HG03060 (cell line): ENCODE measurements at regions not wholly inside any gene's neighbourhood (a gene's known extent, or its start where the extent isn't known, plus 50 kb on each side); places are given as distances from the start of the nearest gene placed in this dataset.

Experiments used
- ATAC-seq: cut with Tn5 transposase; IDR thresholded peaks from one replicate; pipeline ENCODE4 v1.9.1; 2021; ENCODE audit warnings: low read depth, moderate number of reproducible peaks; ENCODE audit not compliant: unreplicated experiment

DNA sequence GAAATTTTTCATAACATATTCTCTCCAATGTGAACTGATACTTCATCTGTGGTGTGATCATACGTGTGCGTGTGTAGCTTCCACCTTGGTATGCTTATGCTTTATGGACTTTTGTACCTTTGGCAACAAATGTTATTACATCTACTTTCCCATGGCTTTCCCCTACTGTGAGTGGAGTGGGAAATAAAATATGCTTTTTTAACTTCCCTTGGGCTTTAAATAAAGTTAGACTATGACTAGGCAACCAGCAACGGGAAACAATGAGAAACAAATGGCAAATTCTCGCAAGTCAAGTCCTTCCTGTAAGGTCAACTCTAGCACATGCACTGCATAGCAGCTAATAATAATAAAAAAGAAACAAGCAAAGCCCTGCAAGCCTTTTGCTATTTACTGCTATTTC is 205.0 kb upstream of the PDE5A start:
- ATAC-seq: no peak

DNA sequence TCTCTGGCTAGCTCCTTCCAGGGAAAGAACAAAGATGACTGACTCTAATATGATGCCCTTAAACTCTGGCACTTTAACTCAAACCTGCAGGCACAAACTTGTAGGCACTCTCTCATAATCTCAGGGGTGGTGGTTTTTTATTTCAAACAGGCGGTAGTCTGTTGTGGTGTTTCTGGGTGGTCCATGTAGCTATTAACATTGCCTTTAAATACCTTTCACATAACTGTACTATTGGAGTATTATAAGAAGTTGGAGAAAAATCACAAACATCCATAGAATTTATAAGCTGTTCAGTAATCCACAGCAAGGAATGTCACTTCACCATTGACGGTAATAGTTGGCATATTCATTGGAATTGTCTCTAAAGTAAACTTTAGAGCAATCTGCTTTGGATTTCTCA is 204.2 kb upstream of the PDE5A start:
- ATAC-seq: no peak

DNA sequence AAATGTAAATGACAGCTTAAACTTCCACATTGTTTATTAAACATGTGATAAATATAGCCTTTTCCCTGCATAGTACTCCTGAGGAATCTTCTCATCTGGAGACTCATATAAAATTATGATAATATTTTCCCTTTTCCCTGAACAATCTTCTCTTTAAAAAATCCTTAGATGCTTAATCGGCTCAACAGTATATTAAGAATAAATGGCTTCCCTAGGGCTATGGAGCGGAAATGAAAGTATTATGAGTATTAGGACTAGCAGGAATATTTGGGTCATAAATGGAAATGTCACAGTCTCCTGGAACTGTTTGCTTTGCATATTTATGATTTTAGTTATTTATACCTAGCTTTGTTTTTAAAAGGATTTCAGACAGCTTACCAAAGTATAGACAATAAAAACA is 200.7 kb upstream of the PDE5A start:
- ATAC-seq: no peak

DNA sequence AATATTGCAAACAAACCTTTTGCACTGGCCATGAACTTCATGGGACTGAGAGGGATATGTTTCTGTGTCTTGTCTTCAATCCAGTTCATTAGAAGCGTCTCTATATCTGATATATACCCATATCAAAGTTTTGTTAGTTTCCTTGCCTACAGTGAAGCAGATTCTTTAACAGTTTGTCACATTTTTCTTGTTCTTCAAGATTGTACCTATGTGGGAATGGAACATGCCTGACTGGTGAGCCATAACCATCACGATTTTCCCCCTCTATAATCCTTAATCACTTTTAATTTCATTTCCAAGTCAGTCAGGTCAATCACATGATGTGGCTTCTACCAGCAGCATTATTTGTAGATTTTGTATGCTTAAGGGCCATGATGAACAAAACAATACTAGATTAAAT is 197.1 kb upstream of the PDE5A start:
- ATAC-seq: no peak

DNA sequence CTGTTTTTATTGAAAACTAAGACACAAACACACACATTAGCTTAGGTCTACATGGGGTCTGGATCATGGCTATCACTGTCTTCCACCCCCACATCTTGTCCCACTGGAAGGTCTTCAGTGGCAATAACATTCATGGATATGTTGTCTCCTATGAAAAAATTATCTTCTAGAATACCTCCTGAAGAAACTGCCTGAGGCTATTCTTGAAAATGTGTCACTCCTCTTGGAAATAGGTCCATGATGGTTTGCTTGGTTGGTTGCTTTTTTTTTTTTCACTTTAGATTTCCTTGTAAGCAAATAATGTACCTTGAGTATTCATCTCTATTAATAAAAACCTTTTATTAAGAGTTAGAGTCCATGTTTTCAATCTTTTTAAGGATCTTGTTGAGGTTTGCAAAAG is 195.3 kb upstream of the PDE5A start:
- ATAC-seq: no peak

DNA sequence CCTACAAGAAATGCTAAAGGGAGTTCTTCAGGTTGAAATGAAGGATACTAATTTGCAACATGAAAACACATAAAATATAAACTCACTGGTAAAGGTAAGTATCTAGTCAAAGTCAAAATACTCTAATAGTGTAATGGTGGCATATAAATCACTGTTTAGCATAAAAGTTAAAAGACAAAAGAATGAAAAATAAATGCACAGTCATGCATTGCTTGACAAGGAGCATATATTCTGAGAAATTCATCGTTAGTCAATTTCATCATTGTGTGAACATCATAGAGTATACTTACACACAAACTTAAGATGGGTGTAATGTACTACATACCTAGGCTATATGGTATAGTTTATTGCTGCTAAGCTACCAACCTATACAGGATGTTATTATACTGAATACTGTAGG is 194.4 kb upstream of the PDE5A start:
- ATAC-seq: no peak

DNA sequence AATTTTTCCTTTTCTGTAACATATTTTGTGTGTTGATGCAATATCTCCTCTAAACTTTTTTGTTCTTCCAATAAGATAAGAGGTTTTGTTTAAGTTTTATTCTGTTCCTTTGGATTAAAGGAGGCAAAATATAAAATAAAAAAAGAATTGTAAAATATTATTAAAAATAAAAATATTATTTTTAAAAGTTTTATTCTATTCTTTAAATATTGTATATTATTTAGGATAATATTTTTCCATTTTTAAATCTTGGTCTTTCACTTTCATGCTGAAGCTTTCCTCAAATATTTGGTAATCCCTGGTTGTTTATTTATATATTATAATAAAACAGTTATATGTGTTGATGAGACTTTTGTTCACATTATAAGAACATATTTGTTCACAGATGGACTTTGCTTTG is 187.9 kb upstream of the PDE5A start:
- no peak for ATAC-seq

DNA sequence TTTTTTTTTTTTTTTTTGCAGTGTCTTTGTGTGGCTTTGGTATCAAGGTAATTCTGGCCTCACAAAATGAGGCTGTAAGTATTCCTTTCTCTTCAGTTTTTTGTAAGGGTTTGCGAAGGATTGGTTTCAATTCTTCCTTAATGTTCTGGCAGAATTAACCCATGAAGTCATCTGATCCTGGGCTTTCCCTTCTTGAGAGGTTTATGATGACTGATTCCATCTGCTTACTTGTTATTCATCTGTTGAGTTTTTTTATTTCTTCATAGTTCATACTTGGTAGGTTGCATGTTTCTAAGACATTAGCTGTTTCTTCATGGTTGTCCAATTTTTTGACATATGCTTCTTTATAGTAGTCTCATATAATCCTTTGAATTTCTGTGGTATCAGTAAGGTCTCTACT is 181.4 kb upstream of the PDE5A start:
- ATAC-seq: no peak

DNA sequence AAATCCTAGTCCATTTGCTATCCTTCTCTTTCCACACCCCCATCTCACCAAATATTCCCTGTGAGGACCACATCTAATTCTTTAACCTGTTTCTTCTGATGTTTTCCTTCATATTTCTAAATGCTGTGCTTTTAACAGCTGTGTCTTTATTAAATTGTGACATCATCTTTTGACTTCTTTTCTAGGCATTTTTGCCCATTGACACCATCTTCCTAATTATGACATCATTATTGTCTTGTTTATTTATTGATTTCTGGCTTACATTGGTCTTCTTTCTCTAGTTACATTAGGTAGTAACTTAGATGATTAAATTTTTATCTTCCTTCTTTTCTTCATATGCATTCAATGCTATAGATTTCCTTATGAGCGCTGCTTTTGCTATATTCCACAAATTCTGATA is 175.8 kb upstream of the PDE5A start:
- no peak for ATAC-seq

DNA sequence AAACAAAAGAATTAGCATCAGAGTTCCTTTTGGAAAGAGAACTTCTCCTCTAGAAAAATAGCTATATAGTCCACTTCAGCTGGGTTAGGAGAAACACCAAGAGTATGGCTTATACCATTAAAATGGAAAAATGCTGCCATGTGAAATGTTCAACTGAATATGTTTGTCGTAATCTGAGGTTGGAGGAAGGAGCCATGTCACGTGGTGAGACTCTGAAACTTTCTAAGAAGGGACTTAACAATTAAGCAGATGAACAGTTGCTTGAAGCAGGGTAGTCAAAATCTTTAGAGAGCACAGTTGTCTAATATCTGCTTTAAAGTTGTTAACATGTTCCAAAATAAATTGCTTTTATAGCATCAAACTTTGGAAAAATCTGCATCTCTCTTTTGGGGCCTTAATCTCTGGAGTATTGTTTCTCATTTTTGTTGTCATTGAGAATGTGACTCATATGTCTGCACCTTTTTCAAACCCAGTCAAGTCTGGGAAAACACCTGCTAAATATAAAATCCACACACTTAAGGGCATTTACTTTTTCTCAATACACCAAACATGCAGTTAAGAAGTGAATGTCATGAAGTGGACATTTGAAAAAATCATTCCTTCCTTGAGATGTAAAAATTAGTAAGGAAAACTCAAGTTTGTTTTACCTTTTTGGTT is 168.8 kb upstream of the PDE5A start:
- ATAC-seq: no peak

DNA sequence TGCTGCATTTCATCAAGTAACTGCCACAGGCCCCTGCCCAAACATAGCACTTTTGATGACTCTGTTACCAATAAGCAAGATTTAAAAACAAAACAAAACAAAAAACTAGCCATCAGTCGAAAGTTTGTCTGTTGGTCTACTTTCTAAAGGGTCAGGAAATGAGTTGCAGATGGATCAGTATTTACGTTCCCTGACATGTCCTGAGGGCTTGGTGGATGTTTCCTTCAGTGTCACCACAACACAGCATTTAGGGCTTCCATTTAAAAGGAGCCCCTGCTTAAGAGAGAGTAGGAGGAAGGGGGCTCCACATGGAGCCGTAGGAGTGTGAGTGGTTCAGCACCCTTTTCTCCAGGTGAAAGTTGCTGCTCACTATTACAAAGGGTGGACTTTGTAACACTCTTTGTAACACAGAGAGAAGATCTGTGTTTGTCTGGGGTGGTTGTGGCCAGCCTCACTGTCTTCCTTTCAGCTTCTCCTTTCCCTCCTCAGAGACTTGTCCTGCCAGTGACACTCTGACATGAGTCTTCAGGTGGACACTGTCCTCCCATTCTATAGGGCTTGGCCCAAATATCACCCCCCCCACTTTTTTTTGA is 167.5 kb upstream of the PDE5A start:
- no peak for ATAC-seq

DNA sequence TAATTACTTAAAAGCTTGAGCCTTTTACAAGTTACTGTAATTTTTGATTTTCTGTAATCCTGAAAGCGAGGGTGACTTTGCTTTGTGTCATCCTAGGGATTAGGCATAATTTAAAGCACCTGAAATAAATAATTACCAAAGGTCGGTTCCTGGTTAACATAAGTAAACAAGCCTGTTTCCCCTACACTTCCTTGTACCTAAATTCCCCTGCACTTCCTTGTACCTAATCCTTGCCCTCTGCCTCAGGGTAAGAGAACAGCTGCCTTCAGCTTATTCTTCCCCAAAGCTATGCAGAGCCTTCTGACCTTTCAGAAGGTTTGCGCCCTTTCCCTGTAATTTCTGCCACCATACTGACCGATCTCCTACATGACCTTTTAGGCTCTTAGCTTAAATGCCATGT is 166.1 kb upstream of the PDE5A start:
- ATAC-seq: no peak

DNA sequence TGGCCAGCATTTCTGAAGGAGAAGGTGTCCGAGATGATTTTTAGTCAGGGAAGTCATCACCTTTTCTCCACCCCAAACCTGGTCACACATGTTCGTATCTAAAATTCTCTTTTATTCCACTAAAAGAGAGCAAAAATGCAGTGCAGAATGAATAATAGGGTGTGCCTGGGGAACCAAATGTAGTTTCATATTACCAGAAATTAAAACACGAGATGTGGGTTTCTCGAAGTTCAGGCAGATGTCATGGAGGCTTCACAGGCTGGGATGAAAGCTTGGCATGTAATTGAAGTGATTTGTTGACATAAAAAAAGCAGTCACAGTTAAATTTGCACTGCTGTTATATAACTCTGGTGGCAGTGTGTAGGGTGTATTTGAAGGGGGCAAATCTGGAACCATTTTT is 165.5 kb upstream of the PDE5A start:
- no peak for ATAC-seq

DNA sequence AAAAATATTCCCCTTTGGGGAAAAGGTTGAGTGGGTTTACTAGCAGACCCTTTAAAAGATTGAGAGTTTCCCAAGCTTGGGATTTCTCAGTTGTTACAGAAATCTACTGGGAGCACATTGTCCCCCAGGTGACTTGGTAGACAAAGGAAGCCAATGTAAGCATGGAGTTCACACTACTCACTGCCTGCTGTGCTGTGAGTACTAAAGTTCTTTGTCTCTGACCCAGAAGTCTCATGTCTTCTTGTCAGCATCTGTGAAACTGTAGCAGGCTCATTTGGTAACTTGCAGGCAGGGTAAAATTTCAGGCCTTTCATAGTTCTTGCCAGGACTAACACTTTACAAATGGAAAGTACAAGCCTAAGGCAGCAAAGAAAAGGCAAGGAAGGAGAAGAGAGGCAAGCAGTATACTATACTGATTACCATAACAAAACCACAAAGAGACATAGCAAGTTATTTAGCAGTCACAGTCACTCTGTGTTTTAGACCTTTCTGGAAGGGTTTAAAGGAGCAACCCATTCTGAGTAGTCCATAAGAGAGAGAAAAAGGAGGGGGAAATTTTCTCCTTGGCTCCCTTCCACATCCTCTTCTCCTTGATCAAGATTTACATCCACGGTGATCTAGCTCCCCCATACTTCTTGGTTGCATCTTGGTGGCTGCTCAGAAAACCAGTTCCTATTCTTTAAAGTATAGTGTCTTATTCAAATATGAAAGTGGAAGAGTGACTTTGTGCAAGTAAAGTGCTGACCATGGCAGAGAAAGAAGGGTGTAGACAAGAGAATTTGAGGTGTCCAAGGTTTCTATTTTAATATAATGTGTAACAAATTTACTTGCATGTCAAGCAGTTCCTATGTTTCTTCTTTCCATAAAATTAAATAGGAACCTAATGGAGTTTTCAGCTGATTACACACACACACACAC is 160.0 kb upstream of the PDE5A start:
- no peak for ATAC-seq

DNA sequence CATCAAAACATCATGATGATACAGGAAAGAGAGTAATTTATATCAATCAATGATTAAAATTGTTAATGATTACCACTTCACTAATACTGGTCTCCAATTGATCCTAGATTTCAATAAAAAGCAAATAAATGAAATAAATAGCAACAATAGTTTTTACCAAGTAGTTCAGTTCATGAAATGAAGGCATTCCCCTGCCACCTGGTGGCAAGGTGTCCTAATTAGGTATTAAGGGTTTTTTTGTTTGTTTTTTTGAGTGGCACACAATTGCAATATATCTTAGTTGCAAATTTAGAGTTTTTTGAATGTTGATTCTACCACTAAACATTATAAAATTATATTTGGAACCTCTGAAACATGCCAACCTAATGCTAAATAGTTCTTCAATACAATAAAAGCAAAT is 157.4 kb upstream of the PDE5A start:
- ATAC-seq: no peak

DNA sequence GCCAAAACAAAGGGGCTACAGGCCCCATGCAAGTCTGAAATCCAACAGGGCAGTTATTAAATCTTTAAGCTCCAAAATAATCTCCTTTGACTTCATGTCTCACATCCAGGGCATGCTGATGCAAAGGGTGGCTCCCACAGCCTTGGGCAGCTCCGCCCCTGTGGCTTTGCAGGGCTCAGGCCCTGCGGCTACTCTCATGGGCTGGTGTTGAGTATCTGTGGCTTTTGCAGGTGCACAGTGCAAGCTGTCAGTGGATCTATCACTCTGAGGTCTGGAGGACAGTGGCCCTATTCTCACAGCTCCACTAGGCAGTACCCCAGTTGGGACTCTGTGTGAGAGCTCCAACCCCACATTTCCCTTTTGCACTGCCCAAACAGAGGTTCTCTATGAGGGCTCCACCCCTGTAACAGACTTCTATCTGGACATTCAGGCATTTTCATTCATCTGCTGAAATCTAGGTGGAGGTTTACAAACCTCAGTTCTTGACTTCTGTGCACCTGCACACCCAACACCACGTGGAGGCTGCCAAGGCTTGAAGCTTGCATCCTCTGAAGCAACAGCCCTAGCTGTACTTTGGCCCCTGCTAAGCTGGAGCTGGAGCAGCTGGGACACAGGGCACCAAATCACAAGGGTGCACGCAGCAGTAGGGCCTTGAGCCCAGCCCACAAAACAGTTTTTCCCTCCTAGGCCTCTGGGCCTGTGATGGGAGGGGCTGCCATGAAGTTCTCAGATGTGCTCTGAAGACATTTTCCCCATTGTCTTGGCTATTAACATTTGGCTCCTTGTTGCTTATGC is 154.8 kb upstream of the PDE5A start:
- no peak for ATAC-seq

DNA sequence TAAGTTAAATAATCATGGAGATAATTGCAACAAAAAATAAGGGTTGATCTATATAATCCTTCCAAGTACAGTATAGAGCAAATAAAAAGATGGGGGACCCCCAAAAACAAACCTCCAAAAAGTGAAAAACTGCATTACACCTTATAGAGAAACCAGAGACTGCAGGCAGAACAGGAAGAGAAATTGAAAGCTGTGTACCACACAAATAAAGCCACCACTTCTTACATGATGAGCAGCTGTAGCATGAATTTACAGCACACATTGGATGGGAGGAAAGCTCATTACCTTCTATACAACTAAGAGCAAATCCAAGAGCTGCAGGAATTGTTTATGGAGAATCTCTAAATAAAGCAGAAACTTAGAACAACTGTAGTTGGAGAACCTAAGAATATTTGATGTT is 152.4 kb upstream of the PDE5A start:
- no peak for ATAC-seq

DNA sequence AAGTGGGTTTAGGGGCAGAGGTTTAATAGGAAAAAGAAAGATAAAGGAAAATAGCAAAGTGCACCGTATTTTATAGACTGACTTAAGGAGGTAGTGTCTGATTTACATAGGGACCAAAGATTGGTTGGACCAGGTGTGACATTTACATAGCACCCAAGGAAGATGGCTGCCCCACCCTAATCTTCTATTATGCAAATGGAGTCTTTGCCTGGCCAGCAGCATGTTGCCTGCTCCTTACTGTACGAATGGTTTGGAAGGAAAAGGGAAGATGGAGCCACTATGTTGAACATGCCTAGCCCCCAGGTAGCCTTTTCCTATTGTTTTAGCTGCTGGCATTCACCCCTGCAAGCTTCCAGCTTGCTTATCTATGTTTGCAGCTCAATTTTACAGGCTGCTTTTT is 146.2 kb upstream of the PDE5A start:
- ATAC-seq: no peak

DNA sequence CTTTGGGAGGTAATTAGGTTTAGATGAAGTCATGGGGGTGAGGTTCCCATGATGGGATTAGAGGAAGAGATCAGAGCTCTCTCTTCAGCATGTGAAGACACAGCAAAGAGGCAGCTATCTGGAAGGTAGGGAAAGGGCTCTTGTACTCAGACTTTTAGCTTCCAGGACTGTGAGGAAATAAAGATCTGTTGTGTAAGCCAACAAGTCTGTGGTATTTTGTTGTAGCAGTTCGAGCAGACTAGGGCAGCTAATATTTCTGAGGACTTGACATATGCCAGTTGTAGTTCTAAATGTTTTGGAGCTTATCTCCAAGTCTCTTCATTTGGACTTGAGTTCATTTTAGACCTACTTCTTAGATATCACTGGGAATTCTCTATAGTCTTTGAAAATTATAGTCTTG is 137.3 kb upstream of the PDE5A start:
- no peak for ATAC-seq

DNA sequence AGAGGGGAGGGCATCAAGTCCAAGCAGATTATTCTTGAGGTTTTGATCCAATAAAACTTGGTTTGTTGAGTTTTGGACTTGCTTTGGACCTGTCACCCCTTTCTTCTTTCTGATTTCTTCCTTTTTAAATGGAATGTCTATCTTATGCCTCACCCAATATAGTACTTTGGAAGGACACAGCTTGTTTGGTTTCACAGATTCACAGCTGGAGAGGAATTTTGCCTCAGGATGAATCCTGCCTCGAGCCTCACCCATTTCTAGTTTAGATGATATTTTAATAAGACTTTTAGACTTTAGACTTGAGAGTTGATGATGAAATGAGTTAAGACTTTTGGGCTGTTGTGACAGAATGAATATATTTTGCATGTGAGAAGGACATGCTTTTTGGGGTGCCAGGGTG is 136.9 kb upstream of the PDE5A start:
- no peak for ATAC-seq

DNA sequence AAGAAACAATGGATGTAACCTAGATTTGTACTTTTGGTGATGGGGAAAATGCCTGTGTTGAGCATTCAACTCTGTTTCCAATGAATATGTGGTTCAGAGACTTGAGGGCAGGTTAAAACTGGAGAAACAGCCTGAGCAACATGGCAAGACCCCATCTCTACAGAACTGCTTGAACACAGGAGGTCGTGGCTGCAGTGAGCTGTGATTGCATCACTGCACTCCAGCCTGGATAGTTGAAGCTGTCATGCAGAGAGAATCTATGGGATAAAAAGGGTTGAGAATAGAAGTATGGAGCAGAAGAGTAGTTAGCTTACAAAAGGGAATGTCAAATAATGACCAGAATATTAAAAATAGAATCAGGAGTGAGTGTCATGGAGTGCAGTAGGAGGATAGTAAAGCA is 134.8 kb upstream of the PDE5A start:
- ATAC-seq: no peak
